ENCODE measurements at regions not wholly inside any gene's neighbourhood (a gene's known extent, or its start where the extent isn't known, plus 50 kb on each side); places are given as distances from the start of the nearest gene placed in this dataset.

DNA sequence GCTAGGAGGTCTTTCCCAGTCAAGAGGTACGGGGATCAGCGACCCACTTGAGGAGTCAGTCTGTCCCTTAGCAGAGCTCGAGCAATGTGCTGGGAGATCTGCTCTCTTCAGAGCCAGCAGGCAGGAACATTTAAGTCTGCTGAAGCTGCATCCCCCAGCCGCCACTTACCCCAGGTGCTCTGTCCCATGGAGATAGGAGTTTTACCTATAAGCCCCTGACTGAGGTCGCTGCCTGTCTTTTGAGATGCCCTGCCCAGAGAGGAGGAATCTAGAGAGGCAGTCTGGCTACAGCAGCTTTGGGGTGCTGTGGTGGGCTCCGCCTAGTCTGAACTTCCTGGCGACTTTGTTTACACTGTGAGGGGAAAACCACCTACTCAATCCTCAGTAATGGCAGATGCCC is 874.9 kb upstream of the FLRT2 start:
- no peaks in the 10 kb centered on the region for H3K36me3 Mint-ChIP-seq
- peaks cover 23% of the 10 kb centered on the region for H3K9me3 Mint-ChIP-seq
- no peaks in the 10 kb centered on the region for H3K27me3 Mint-ChIP-seq
- no peak for ATAC-seq
- no peaks in the 10 kb centered on the region for H3K4me1 Mint-ChIP-seq
- H3K4me3 Mint-ChIP-seq: no peak overlapping the region
- H3K27ac Mint-ChIP-seq: no peak overlapping the region

DNA sequence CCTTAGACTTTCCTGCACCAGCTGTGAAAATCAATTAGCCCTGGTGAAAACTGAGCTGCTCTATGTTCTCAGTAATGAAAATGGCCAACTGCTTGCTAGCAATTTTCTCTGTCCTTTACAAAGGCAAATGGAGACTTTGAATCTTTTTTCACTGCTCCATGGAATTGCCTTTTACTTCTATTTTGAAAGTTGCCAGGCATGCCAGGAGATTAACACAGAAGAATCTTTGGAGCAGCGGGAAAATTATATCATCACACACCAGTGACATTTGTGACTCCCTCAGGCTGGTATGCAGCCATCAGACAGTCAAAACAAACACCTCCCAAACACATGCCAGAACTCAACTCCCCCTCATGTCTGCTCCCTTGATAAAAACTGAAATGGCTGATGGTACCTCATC is 872.0 kb upstream of the FLRT2 start:
- Mint-ChIP-seq H3K9me3 (peaks cover 20% of the 10 kb centered on the region), H3K4me3 (no peak overlapping the region), H3K27ac (no peak overlapping the region), H3K36me3 (no peaks in the 10 kb centered on the region), H3K4me1 (no peaks in the 10 kb centered on the region), H3K27me3 (no peaks in the 10 kb centered on the region)
- no peak for ATAC-seq

DNA sequence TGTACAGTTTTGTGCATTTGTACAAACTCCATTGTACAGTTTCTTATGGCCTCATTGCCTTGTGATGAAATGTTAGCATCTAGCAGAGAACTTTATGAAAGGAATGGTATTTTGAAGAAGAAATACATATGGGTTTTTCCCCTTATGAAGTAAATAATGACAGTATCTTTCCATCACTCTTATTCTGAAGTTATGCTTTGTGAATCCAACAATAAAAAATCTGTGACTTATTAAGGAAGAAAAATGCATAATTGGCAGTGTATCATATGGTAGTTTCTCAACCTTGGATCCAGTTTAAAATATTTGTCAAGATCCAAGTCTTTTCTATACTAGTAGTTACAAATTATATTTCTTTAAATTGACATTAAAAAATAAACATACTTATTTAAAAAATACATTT is 859.1 kb upstream of the FLRT2 start:
- ATAC-seq: no peak
- H3K9me3 Mint-ChIP-seq: no peaks in the 10 kb centered on the region

DNA sequence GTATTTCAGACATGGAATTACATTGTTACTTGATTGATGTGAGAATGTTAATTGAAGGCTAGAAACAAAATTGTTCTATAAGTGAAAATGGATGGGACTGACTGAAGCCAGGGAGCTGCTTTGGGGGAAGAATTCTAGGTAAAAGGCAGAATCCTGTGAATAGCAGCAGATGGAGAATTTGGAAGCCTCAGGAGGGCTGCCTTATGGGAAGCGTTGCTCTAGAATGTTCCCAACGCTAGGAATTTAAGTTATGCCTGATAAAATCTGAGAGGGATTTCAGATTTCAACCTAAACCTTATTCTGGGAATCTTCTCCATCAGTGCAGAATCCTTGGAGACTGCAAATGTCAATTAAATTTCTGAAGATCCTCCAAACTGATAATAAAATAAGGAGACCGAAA is 858.2 kb upstream of the FLRT2 start:
- no peak for ATAC-seq
- Mint-ChIP-seq H3K9me3 (no peaks in the 10 kb centered on the region), H3K4me1 (no peaks in the 10 kb centered on the region), H3K27me3 (no peaks in the 10 kb centered on the region), H3K27ac (no peak overlapping the region), H3K36me3 (no peaks in the 10 kb centered on the region), H3K4me3 (no peak overlapping the region)

More for the DNA sequence above, 859.1 kb upstream of the FLRT2 start:
- H3K36me3 Mint-ChIP-seq: no peaks in the 10 kb centered on the region
- H3K4me3 Mint-ChIP-seq: no peak overlapping the region
- no peak overlapping the region for H3K27ac Mint-ChIP-seq
- no peaks in the 10 kb centered on the region for H3K27me3 Mint-ChIP-seq
- H3K4me1 Mint-ChIP-seq: no peaks in the 10 kb centered on the region

DNA sequence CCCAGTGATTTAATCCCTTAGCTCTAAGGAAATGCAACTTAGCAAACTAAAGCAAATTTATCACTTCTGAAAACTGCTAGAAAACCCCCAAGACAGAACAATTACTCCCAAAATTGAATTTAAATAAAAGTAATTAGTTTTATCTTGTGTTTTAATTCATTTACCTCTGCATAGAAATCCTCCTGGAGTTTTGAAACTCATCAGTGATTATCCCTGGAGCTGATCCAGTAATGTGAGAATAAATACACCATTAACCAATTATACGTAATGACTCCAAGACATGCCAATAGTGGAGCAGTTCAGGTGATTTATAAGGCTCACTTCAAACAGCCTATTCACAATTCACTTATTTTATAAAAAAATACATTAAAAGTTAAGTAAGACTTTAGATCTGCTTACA is 855.3 kb upstream of the FLRT2 start:
- Mint-ChIP-seq H3K36me3 (no peaks in the 10 kb centered on the region), H3K4me3 (no peak overlapping the region), H3K27ac (no peak overlapping the region), H3K27me3 (no peaks in the 10 kb centered on the region), H3K9me3 (no peaks in the 10 kb centered on the region), H3K4me1 (no peaks in the 10 kb centered on the region)
- no peak for ATAC-seq

DNA sequence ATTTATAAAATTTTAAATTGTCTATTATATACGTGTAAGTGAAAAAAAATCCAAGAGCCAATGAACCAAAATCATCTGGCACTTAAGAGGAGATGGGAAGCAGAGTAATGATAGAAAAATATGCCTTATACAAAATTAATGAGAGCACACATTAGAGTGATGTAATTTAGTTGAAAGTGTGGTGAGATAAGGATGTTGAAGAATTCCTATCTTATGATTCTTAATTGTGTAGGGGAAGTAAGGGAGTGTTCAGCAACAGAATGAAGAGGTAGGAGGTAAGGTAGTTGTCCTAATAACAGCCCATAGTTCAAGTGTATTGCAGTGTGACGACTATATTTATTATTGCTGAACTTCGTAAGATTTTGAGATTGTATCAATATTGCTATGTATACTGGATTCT is 843.4 kb upstream of the FLRT2 start:
- H3K4me3 Mint-ChIP-seq: no peak overlapping the region
- H3K36me3 Mint-ChIP-seq: no peaks in the 10 kb centered on the region
- no peaks in the 10 kb centered on the region for H3K4me1 Mint-ChIP-seq
- no peak overlapping the region for H3K27ac Mint-ChIP-seq
- no peaks in the 10 kb centered on the region for H3K27me3 Mint-ChIP-seq
- no peak for ATAC-seq
- peaks cover 3% of the 10 kb centered on the region for H3K9me3 Mint-ChIP-seq

DNA sequence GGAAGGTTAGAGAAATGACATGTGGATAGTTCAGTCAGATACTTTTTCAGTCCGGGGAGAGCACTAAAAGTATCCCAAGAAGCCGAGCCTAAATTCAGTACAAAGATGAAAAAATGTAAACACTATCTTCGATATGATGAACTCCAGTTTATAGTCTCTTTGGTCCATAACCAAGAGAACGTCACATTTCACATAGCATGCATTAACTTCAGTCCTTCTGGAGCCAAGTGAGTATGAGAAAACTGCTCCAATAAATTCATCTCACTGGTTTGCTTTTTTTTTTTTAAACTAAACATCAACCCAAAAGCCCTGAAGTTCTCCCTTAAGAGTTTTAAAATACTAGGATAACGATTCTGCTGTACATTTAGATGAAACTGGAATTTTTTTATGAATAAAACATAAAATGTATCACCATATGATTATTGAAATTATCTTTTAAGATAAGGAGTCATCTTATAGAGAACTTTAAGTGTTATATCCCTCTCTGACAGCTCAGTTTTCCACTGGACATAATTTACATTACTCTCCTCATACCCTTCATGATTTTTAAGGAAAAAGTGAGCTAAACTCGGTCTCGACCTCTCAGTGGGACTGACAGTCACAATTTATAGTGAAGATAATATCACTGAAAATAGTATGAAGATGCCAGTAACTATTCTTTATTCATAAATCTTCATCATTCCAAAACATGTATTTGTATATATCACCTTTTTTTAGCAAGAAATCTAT is 841.5 kb upstream of the FLRT2 start:
- Mint-ChIP-seq H3K36me3 (no peaks in the 10 kb centered on the region), H3K27me3 (no peaks in the 10 kb centered on the region), H3K27ac (no peak overlapping the region), H3K9me3 (peaks cover 3% of the 10 kb centered on the region), H3K4me1 (no peaks in the 10 kb centered on the region), H3K4me3 (no peak overlapping the region)
- ATAC-seq: no peak

DNA sequence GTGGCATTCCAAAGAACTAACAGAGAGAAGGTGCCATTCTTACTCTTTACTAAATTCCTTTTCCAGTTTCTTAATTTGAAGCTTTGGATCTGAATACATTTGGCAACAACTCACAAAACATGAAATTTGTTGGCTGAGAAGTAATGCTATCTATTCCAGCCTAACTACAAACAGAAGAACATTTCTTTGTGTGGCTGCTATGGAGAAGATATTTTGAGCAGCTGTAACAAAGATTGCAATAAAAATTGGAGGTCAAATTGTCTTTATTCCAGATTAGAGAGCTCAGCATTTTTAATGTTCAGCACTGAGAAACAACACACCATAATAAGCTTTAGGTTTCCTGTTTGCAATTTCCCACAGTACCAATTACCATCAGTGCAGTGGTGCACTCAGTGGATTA is 835.8 kb upstream of the FLRT2 start:
- no peaks in the 10 kb centered on the region for H3K27me3 Mint-ChIP-seq
- no peaks in the 10 kb centered on the region for H3K4me1 Mint-ChIP-seq
- no peak for ATAC-seq
- H3K27ac Mint-ChIP-seq: no peak overlapping the region
- H3K36me3 Mint-ChIP-seq: no peaks in the 10 kb centered on the region
- H3K9me3 Mint-ChIP-seq: peaks cover 7% of the 10 kb centered on the region
- no peak overlapping the region for H3K4me3 Mint-ChIP-seq

DNA sequence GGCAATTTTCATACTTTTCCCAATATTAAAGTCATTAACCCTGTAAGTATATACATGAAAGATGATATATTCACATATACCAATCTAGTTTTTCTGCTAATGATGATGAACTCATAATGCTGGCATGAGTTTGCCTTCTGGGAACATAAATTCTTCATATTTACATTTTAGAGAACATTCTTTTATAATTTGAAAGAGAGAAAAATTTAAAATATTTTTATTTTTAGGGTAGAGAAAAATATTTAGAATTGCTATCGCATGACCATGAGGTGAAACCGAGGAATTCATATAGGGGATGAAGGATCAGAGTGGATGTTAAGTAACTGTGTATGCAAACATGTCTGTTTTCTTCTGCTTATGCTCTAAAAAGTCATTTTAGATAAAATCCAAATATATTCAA is 825.3 kb upstream of the FLRT2 start:
- Mint-ChIP-seq H3K4me3 (no peak overlapping the region), H3K36me3 (no peaks in the 10 kb centered on the region)
- ATAC-seq: no peak

DNA sequence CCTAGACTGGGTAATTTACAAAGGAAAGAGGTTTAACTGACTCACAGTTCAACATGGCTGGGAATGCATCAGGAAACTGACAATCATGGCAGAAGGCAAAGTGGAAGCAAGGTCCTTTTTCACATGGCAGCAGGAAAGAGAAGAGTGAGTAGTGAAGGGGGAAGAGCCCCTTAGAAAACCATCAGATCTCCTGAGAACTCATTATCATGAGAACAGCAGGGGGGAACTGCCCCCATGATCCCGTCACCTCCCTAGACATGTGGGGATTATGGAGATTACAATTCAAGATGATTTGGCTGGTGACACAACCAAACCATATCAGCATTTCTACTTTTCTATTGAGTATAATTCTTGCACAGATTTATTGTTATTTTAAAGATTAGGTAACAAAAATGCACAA is 822.1 kb upstream of the FLRT2 start:
- Mint-ChIP-seq H3K4me1 (no peaks in the 10 kb centered on the region), H3K9me3 (peaks cover 15% of the 10 kb centered on the region), H3K27me3 (no peaks in the 10 kb centered on the region), H3K36me3 (no peaks in the 10 kb centered on the region), H3K4me3 (no peak overlapping the region), H3K27ac (no peak overlapping the region)
- no peak for ATAC-seq

More for the DNA sequence above, 825.3 kb upstream of the FLRT2 start:
- Mint-ChIP-seq H3K27ac (no peak overlapping the region), H3K4me1 (no peaks in the 10 kb centered on the region), H3K9me3 (peaks cover 8% of the 10 kb centered on the region), H3K27me3 (no peaks in the 10 kb centered on the region)

DNA sequence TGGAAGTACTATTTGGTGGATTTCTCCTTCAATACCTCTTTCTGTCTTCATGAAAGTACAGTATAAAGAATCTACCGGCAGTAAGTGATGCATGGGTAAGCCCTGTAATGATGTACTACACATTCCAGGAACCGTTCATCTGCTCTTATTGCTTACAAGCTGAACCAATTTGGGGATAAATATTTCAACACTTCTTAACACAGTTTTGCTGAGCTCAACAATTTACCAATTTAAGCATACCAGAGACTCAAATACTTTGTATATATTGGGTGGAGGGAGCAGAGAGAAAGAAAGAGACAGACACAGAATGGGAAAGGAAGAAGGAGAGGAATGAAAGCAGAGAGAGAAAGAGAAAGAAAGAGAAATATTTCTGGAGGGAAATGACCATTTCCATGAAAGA is 821.1 kb upstream of the FLRT2 start:
- Mint-ChIP-seq H3K27ac (no peak overlapping the region), H3K9me3 (peaks cover 12% of the 10 kb centered on the region), H3K27me3 (no peaks in the 10 kb centered on the region), H3K36me3 (no peaks in the 10 kb centered on the region), H3K4me3 (no peak overlapping the region), H3K4me1 (no peaks in the 10 kb centered on the region)
- no peak for ATAC-seq

DNA sequence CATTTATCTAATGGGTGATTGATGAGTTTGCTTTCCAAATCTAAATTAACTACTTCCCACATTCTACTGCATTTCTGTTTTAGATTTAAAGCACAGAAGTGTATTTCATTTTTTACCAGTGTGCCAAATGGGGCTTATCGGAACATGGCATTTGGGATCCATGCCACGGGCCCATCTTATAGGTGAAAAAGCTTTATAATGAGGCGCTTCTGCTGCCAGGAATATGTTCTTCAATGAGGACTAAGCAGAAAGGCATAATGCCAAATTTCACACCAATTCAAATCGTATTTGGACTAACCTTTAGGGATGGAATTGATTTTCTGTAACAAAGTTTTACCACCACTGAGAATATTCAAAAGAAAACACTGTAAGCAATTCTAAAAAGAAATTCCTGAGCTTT is 803.5 kb upstream of the FLRT2 start:
- Mint-ChIP-seq H3K4me3 (no peak overlapping the region), H3K36me3 (no peaks in the 10 kb centered on the region), H3K4me1 (no peaks in the 10 kb centered on the region), H3K9me3 (peaks cover 8% of the 10 kb centered on the region), H3K27me3 (no peaks in the 10 kb centered on the region), H3K27ac (no peak overlapping the region)
- ATAC-seq: no peak

DNA sequence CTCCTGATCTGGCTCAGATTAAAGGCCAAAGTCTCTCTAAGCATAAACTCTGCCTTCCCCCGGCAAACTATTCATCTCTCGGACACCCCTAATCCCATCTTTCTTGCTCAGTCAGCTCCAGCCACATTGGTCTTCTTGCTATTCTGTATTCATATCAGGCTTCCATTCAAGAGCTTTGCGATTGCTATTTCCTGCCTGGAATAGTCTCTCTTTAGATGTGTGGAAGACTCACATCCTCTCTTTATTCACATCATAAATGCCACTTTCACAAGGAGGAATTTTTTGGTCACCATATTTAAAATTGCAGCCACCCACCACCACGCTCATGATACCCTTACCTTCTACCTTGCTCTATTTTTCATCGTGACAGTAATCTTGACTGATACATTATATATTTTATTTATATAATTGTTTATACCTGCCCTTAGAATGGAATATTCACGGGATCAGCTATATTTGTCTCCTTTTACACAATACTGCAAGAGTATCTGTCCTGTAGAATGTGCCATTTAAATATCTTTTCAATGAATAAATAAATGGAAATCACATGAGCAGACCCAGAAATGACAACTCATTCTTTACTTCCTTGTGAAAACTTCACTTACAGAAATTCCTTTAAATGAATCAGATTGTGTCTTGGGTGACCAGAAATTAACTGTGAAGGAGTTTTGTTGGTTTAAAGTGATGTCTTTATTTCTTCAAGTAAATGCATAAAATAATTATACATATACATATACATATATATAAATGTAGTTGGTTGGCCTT is 780.6 kb upstream of the FLRT2 start:
- Mint-ChIP-seq H3K36me3 (no peaks in the 10 kb centered on the region), H3K9me3 (peaks cover 8% of the 10 kb centered on the region), H3K4me3 (no peak overlapping the region), H3K27ac (no peak overlapping the region), H3K27me3 (no peaks in the 10 kb centered on the region), H3K4me1 (no peaks in the 10 kb centered on the region)
- no peak for ATAC-seq

DNA sequence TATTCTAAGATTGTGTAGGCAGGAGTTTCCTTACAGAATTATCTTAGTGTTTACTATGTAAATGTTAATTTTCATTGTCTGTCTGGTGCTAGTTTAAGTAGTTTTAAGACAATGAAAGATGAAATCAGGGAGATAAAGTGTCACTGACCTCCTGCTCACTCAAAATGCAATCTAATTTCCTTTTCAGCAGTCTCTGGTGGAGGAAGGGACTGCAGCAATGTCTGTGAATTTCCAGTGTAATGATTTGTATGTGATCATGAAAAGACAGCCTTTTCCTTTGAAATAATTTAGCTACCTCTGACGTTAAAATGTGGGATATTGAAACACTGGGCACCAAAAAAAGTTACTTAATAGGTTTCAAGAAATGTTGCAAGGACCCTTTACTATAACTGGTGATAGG is 779.7 kb upstream of the FLRT2 start:
- no peak overlapping the region for H3K27ac Mint-ChIP-seq
- ATAC-seq: no peak
- no peaks in the 10 kb centered on the region for H3K27me3 Mint-ChIP-seq
- H3K36me3 Mint-ChIP-seq: no peaks in the 10 kb centered on the region
- peaks cover 9% of the 10 kb centered on the region for H3K9me3 Mint-ChIP-seq
- no peak overlapping the region for H3K4me3 Mint-ChIP-seq
- no peaks in the 10 kb centered on the region for H3K4me1 Mint-ChIP-seq

DNA sequence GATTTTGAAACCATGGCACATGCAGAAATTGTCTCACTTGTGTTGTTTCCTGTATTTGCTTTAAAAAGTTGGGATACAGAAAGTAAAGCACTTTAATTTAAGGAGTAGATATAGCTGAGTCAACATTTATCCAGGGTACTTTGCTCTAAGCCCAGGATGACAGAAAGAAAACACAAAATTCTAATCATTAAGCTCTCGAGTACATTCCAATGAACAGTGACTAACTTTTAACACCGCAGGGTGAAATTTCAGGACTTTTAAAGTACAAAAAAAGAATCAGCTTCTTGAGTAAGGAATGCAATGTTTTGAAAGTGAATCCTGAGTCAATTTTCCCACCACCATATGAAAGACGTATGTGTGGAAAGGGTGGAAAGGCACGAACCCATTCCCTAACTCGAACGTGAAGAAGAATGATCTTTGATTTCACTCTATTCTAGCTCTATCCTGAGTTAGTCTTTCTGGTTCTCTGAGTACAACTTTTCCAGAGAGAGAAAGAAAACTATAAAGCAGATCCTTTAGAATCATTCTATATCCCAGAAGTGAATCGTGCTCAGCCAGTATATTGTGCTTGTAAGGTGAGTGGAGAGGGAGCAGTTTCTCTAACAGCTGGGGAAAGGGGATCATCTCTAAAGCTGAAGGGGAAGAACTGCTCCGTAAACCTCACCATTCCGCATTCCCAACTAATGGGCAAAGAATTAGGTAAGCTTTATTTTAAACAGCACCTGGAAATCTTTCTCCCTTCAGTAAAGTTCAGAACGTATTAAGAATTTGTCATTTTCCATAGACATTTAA is 779.0 kb upstream of the FLRT2 start:
- Mint-ChIP-seq H3K9me3 (peaks cover 13% of the 10 kb centered on the region), H3K4me1 (no peaks in the 10 kb centered on the region), H3K4me3 (no peak overlapping the region), H3K36me3 (no peaks in the 10 kb centered on the region), H3K27me3 (no peaks in the 10 kb centered on the region), H3K27ac (no peak overlapping the region)
- no peak for ATAC-seq

All from stimulated activated memory B cell treated with anti-CD40 and anti-IgM and Interleukin-4, amounts not matched to agents 10 μg/mL and 1 μg/mL and 100 μg/mL, for 72 hours (primary cell).